K562 (cell line): ENCODE measurements at regions not wholly inside any gene's neighbourhood (a gene's known extent, or its start where the extent isn't known, plus 50 kb on each side); places are given as distances from the start of the nearest gene placed in this dataset.

Source experiments
- ATAC-seq: fragments of 200-7000 bp; cut with Tn5 transposase; 3 replicates; pipeline ENCODE4 v1.9.1; 2020; ENCODE audit warnings: moderate library complexity
- BruUV-seq: library from RNA; stranded (reverse); fragments of 400-500 nt; replicated peaks from 2 replicates; lab custom pipeline; 2021; lab: Mats Ljungman, UMichigan
- CTCF ChIA-PET: fragments of 300-600 bp; formaldehyde crosslinking; extraction: SDS; loops from one replicate; lab custom pipeline; 2021; ENCODE audit warnings: low intra/inter-chr PET ratio; lab: Yijun Ruan, JAX
- POLR2A ChIA-PET: fragments of 300-600, 350-650 bp; sonication (Branson Sonifier 250); formaldehyde crosslinking; extraction: SDS; loops from one replicate; lab custom pipeline; 2021; ENCODE audit warnings: antibody characterized with exemption, inconsistent platforms; lab: Yijun Ruan, JAX
- DNase-seq, 4 experiments: peaks; one replicate each; pipeline versions ENCODE4 v3.0.0 to v3.0.0-alpha.2; 2011 to 2018; ENCODE audit warnings: low spot score in 3 of 4, mixed read lengths in 3 of 4; ENCODE audit errors: extremely low read depth in 1 of 4
- FAIRE-seq: peaks from 2 replicates; lab custom pipeline; 2011; peaks lifted over from hg19 to GRCh38; lab: Jason Lieb, UNC
- H2AFZ ChIP-seq: 2 replicates; pipeline ENCODE4 v1.6.0; 2011; ENCODE audit warnings: low read depth, low read length, control low read depth, inconsistent platforms
- H3K27ac ChIP-seq: fragments of 200-600 bp; 3 replicates; pipeline ENCODE4 v1.8.0; 2011; ENCODE audit warnings: low read depth, mild to moderate bottlenecking, control low read depth, inconsistent platforms, low read length, moderate library complexity, mixed read lengths; ENCODE audit errors: extremely low read depth
- H3K27me3 ChIP-seq, 2 experiments: fragments of 300-600 bp in 1 of 2; 2 replicates in 1 of 2; 3 replicates in 1 of 2; pipeline versions ENCODE4 v1.6.0 to v1.8.0; 2011; ENCODE audit warnings: inconsistent platforms in 2 of 2, low read length in 2 of 2, mild to moderate bottlenecking in 1 of 2, mixed read lengths in 1 of 2, moderate library complexity in 1 of 2; ENCODE audit not compliant: control insufficient read depth in 2 of 2, insufficient read depth in 2 of 2
- H3K36me3 ChIP-seq: fragments of 300-600 bp; 3 replicates; pipeline ENCODE4 v1.8.0; 2011; ENCODE audit warnings: mild to moderate bottlenecking, low read length, inconsistent platforms; ENCODE audit not compliant: control insufficient read depth, insufficient read depth
- H3K4me1 ChIP-seq, 2 experiments: fragments of 200-600 bp in 1 of 2; replicated peaks in 1 of 2; 2 replicates in 1 of 2; 3 replicates in 1 of 2; pipeline versions ENCODE4 v1.5.1 to v1.8.0; 2011; ENCODE audit warnings: inconsistent platforms in 2 of 2, low read length in 2 of 2, mild to moderate bottlenecking in 1 of 2, mixed read lengths in 1 of 2, moderate library complexity in 1 of 2; ENCODE audit not compliant: control insufficient read depth in 2 of 2, insufficient read depth in 2 of 2
- H3K4me2 ChIP-seq: 2 replicates; pipeline ENCODE4 v1.6.1; 2011; ENCODE audit warnings: low read length, control low read depth, inconsistent platforms, mixed read lengths; ENCODE audit not compliant: insufficient read depth
- H3K4me3 ChIP-seq: fragments of 200-600 bp; sonication (generic), shearing (Covaris generic); 2 replicates; pipeline ENCODE4 v1.5.1; 2016; ENCODE audit warnings: control low read depth, inconsistent platforms
- H3K79me2 ChIP-seq: fragments of 200-600 bp; 3 replicates; pipeline ENCODE4 v1.8.0; 2011; ENCODE audit warnings: low read length, inconsistent platforms; ENCODE audit not compliant: control insufficient read depth, insufficient read depth
- H3K9ac ChIP-seq, 2 experiments: 2 replicates each; pipeline versions ENCODE4 v1.6.0 to v1.6.1; 2011; ENCODE audit warnings: low read depth in 2 of 2, low read length in 2 of 2, control low read depth in 1 of 2, inconsistent platforms in 1 of 2, mild to moderate bottlenecking in 1 of 2, mixed read lengths in 1 of 2; ENCODE audit not compliant: insufficient read depth in 1 of 2
- H3K9me1 ChIP-seq: one replicate; pipeline ENCODE4 v1.6.0; 2011; ENCODE audit warnings: inconsistent platforms, mild to moderate bottlenecking, low read length, moderate library complexity; ENCODE audit not compliant: control insufficient read depth, insufficient read depth
- H3K9me3 ChIP-seq: replicated peaks from 2 replicates; pipeline ENCODE4 v1.5.1; 2011; ENCODE audit warnings: low read depth, low read length, inconsistent platforms; ENCODE audit not compliant: control insufficient read depth, insufficient read depth
- H4K20me1 ChIP-seq: replicated peaks from 2 replicates; pipeline ENCODE4 v1.6.1; 2011; ENCODE audit warnings: low read length, inconsistent platforms, mixed read lengths; ENCODE audit not compliant: control insufficient read depth, insufficient read depth
- FOXA3 ChIP-seq, 2 experiments: fragments of 450-650 bp in 1 of 2; sonication (generic) in 1 of 2; formaldehyde crosslinking; IDR thresholded peaks in 1 of 2; conservative IDR thresholded peaks in 1 of 2; 2 replicates each; pipeline versions ENCODE4 v1.4.0 to v1.8.0; 2020 to 2022; ENCODE audit warnings: mild to moderate bottlenecking in 2 of 2, missing genetic modification reagents in 1 of 2
- HDAC6 ChIP-seq: IDR thresholded peaks from 2 replicates; pipeline ENCODE4 v1.6.1; 2012; ENCODE audit warnings: low read depth, mild to moderate bottlenecking, control low read depth, inconsistent platforms, low read length, moderate library complexity
- ILK ChIP-seq: fragments of 450-650 bp; IDR thresholded peaks from 2 replicates; pipeline ENCODE4 v1.6.1; 2016; ENCODE audit warnings: missing genetic modification characterization, low read depth, mild to moderate bottlenecking, missing compliant biosample characterization, moderate library complexity, borderline replicate concordance
- MBD2 ChIP-seq: sonication (generic); IDR thresholded peaks from 2 replicates; pipeline ENCODE4 v1.6.1; 2016; ENCODE audit warnings: low read depth, borderline replicate concordance
- PCBP1 ChIP-seq: fragments of 200-400 bp; formaldehyde crosslinking; IDR thresholded peaks from 2 replicates; pipeline ENCODE4 v1.6.1; 2018; ENCODE audit warnings: mild to moderate bottlenecking, low read depth, low read length; ENCODE audit not compliant: poor library complexity, severe bottlenecking
- PHF20 ChIP-seq: fragments of 450-650 bp; IDR thresholded peaks from 2 replicates; pipeline ENCODE4 v1.6.1; 2018; ENCODE audit not compliant: partially characterized antibody
- THRB ChIP-seq: fragments of 450-650 bp; formaldehyde crosslinking; conservative IDR thresholded peaks from 2 replicates; pipeline ENCODE4 v1.4.0; 2022; ENCODE audit warnings: mild to moderate bottlenecking, missing genetic modification characterization
- ZBTB11 ChIP-seq, 3 experiments: fragments of 200-800 bp in 1 of 3; fragments of 250-450 bp in 1 of 3; fragments of 450-650 bp in 1 of 3; sonication (Bioruptor Pico) in 1 of 3; sonication (Bioruptor generic) in 1 of 3; formaldehyde crosslinking in 1 of 3; IDR thresholded peaks; 2 replicates each; pipeline versions ENCODE4 v1.6.1 to v1.8.0; 2016 to 2022; ENCODE audit warnings: mild to moderate bottlenecking in 2 of 3, missing genetic modification characterization in 2 of 3, missing compliant biosample characterization in 1 of 3, moderate library complexity in 1 of 3
- ZBTB5 ChIP-seq: fragments of 450-650 bp; IDR thresholded peaks from 2 replicates; pipeline ENCODE4 v1.6.1; 2017; ENCODE audit warnings: antibody characterized with exemption
- ZNF740 ChIP-seq, 3 experiments: fragments of 200-800 bp in 1 of 3; sonication (Bioruptor generic) in 1 of 3; sonication (generic) in 1 of 3; formaldehyde crosslinking in 1 of 3; IDR thresholded peaks; 2 replicates each; pipeline versions ENCODE4 v1.6.1 to v1.8.0; 2016 to 2022; ENCODE audit warnings: mild to moderate bottlenecking in 2 of 3, missing compliant biosample characterization in 2 of 3, missing genetic modification characterization in 2 of 3, missing genetic modification reagents in 1 of 3
- WGBS: fragments of 100-300 bp; shearing (Covaris generic); methylation state at CpG from one replicate; pipeline ENCODE4 v1.1.6; 2016; ENCODE audit warnings: low coverage, mixed read lengths; ENCODE audit not compliant: insufficient coverage; ENCODE audit errors: missing lambda C conversion rate; 5-methylcytosine and 5-hydroxymethylcytosine counted together
- in situ Hi-C: fragments of 300-500 bp; cut with MboI; formaldehyde crosslinking; loops from 4 replicates; pipeline ENCODE4 v1.15.0; 2018; ENCODE audit warnings: inconsistent platforms, mixed read lengths
- intact Hi-C: fragments of 100-400 bp; cut with micrococcal nuclease; formaldehyde crosslinking; loops from 2 replicates; pipeline ENCODE4 v1.14.2; 2022

- ATAC-seq: no peak
- no peak overlapping the region for H3K4me3 ChIP-seq
- H3K27me3 ChIP-seq: no peaks in the 10 kb centered on the region
- POLR2A ChIA-PET: no interaction called here
- no peaks in the 10 kb centered on the region for H3K36me3 ChIP-seq
- BruUV-seq: no TSS peak
- no peaks in the 10 kb centered on the region for H4K20me1 ChIP-seq
- 12% methylated on average over 6 of the region's 6 CpGs for WGBS
- intact Hi-C loops: no loop called here
- no peaks in the 10 kb centered on the region for H3K4me1 ChIP-seq
- in situ Hi-C loops: no loop called here
- CTCF ChIA-PET: no interaction called here
- no peak for FAIRE-seq
- no peaks in the 10 kb centered on the region for H3K9me3 ChIP-seq
- no peak overlapping the region for H3K4me2 ChIP-seq
- TF ChIP-seq PHF20 (no peak), ZBTB5 (no peak), ZBTB11 (CRISPR knock-in tag; IDR thresholded peaks at IDR 0.05) (no peak), HDAC6 (no peak), ZNF740 (CRISPR knock-in tag; IDR thresholded peaks at IDR 0.05) (no peak), ZNF740 (tag; IDR thresholded peaks at IDR 0.05) (no peak), MBD2 (no peak), THRB (CRISPR knock-in tag) (no peak), ILK (no peak), FOXA3 (CRISPR knock-in tag; conservative IDR thresholded peaks at IDR 0.05 in 1 of 2, IDR thresholded peaks at IDR 0.05 in 1 of 2) (no peak), PCBP1 (no peak)
- H2AFZ ChIP-seq: no peak overlapping the region
- H3K9me1 ChIP-seq: no peaks in the 10 kb centered on the region
- DNase-seq: no peak
- H3K9ac ChIP-seq: no peak overlapping the region
- no peaks in the 10 kb centered on the region for H3K79me2 ChIP-seq
- no peak overlapping the region for H3K27ac ChIP-seq
These were observed 212.7 kb upstream of the FAM3C start for GRCh38 chr7:121608785-121609184.
